NCI-H2171 (cell line): ENCODE measurements at regions not wholly inside any gene's neighbourhood (a gene's known extent, or its start where the extent isn't known, plus 50 kb on each side); places are given as distances from the start of the nearest gene placed in this dataset.

Source experiments
- DNase-seq: peaks from one replicate; lab custom pipeline; 2025; lab: John Stamatoyannopoulos, UW

DNA sequence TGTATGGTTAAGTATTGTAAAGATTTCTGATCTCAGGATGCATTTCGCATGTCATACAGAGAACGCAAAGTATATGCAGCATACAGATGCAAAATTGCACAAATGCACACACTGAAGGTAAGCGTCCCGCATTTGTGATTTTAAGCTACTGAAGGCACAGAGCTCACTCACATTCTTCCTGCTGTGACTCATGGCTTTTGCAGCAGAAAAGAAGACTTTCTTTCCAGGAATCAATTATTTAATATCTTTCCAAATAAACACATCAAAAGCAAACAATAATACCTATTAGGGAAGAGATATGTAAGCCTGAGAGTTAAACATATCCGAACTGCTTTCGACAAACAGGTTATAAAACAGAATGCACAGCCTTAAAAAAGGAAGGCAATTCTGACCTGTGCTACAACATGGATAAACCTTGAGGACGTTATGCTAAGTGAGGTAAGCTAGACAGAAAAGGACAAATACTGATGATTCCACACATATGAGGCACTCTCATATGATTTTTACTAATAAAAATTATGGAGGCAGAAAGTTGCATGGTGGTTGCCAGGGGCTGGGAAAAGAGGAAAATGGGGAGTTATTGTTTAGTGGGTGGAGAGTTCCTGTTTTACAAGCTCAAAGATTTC, 109.0 kb downstream of the TFAP2A start:
- DNase-seq = no peak

DNA sequence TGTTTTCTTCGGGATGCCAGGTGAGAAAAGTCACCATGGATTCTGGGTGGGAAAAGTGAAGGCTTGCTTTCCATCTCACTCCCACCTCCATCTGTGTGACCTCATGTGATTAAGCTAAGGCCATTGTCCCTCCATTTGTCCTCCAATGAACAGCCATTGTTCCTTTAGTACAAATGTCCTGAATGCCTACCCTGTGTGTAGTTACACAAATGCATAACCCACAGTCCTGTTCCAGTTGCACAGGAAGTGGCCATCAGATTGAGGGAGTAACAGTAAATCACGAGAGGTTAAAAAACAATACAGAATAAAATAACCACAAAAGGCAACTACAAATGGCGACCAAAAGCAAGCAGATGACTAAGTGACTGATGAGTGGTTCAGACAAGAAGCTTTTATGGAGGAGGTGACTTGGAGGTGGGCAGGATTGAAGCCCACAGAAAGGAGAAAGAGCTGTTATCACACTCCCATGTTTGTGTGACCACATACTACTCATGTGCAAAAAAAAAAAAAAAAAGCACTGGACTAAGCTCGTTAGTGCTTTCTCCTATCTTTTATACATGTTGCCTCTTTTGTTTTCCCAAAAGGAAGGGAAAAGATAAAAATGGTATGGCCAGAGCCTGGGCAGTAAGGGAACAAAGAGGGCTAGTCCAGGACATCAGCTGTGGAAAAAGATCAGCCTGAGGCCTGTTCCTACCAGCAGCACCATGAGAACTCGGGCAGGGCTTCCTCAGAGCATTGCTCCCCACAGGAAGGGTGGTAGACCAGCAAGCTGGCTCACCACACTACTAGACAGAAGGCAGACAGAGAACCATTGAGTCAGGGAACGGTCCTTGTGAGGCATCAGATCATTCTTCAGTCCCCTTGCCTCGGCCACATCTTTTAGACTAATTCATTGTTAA, 111.0 kb downstream of the TFAP2A start:
- no peak for DNase-seq

DNA sequence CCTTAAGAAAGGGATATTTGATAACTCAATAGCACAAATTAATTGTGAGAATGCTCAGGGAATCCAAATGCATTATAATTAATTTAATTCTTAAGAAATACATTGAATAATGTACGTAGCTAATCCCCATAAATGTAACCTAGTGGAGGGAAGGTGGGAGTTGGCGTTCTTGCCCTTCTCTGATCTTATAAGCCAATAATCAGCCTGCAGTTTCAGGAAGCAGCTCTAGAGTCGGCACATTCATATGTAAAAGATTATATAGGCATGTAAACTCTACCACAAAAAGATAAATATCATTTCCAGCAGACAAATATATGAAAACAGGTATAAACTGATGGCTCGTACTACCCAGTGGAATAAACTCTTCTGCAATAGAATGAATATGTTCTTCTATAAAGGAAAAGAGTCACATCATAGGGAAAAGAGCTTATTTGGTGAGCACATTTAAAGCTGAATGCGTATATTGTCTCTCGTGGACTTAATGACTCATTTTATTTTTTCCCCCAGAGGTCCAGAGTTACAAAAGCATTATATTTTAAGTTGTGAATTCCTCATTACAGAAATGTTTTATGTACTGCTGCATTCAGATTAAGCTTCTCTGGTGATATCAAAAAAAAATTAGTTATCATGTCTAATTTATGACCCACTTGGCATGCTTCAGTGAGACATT, 112.2 kb downstream of the TFAP2A start:
- DNase-seq = no peak

DNA sequence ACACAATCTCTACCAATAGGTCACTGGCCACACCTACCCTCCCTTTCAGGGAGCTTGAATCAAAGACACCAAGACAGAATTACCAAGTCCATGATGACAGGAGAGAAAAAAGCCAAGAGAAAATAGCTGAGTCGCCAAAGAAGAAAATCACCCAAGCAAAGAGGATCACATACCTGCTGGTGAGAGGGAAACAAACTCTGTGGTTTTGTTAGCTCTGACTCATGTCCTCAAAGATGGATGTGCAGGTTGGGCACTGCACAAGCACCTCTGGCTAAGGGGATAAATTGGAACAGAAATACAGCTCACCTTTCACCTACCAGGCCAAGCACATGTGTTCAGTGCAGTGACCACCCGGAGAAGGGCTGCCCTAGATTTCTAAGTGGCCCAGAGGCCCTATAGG, 114.8 kb downstream of the TFAP2A start:
- DNase-seq = no peak

DNA sequence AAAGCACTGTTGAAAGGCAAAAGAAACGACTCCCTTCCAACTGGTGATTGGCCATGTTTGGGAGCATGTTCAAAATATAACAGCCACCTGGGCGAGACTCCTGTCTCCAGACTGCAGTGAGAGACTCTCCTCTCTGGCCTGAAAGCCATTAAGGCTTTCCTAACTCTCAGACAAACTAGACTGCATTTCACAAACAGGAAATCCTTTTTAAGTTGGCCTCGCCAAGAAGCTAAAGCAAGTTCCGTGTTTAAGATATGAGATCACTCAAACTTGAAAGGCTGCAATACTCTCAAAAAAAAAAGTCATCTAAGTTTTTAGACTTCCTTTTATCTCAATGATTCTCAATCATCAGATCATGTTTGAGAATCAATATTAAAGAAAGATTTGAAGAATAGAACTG, 117.0 kb downstream of the TFAP2A start:
- DNase-seq = no peak

DNA sequence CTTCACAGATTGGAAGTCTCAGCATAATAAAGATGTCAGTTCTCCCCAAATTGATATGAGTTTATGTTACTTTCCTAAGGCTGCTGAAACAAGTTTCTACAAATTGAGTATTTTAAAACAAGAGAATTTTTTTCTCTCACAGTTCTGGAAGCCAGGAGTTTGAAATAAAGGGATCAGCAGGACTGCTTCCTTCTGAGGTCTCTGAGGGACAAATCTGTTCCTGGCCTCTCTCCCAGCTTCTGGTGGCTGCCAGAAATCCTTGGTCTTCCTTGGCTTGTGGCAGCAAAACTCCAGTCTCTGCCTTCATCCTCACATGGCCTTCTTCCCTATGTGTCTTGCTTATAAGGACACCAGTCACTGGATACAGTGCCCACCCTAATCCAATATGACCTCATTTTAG, 136.1 kb downstream of the TFAP2A start:
- DNase-seq = no peak

DNA sequence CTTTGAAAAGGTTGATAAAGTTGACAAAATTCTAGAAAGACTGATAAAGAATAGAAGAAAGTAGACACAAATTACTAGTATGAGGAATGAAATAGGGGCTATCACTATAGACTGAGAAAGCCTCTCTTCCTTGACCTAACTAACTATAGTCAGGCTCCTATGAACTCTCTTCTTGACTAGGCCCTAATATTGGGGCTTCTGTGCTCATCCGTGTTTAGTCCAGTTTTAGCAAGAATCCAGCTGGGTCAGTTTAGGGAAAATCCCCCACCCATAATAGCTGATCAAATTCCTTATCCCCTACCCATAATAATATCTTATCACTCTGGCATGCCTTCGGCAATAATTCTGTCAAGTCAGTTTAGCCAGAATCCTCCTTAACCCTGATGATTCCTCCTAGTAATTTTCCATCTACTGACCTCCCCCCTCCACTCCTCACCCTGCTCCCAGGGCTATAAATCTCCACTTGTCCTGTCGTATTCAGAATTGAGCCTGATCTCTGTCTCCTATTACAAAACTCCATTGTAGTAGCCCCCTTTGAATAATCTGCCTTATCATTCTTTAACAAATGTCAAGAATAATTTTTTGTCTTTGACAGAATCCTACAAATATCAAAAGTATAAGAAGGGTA, 138.1 kb downstream of the TFAP2A start:
- no peak for DNase-seq

DNA sequence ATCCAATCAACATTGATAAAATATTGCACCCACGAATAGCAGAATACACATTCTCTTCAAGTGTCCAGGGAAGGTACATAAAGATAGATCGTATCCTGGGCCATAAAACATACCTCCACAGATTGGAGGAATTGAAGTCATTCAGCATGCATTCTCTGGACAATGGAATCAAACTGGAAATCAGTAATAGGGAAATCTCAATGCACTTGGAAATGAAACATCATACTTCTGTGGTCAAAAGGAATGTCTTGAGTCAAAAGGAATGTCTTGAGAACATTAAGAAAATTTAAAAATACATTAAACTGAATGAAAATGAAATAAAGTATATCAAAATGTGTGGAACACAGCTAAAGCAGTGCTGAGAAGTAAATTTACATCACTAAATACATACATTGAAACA, 138.8 kb downstream of the TFAP2A start:
- no peak for DNase-seq

DNA sequence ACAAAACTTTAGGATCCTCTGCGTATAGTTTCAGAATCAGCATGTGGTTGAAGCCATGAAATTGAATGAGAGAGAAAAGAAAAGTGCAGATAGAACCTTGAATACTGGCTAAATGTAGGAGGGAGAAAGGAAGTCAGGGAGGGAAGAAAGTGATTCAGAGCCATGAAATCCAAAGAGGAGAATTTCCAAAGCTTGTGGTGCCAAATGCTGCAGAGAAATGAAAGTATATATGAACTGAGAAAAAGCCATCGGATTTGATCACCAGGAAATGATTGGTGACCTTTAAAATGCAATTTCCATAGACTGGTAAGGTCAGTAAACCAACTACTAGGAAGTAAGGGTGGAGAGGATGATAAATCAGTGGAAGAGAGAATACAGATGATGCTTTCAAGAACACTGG, 142.3 kb downstream of the TFAP2A start:
- DNase-seq = no peak

DNA sequence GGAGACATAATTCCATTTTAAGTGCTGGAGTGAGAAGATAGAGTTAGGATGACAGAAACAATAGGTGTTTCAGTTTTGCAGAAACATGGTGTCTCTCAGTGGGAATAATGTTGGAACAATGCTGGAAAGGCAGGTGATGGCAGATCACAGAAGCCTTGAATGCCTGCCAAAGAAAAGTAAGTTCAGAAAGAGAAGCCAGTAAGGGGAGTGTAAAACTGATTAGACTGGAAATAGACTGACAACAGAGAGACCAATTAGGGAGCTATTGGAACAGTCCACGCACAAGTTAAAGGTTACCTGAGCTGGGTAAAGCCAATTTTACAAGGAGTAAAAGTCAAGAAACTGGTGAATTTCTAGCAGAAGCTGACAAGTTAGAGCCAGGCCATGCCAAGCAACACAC, 142.9 kb downstream of the TFAP2A start:
- DNase-seq = no peak

DNA sequence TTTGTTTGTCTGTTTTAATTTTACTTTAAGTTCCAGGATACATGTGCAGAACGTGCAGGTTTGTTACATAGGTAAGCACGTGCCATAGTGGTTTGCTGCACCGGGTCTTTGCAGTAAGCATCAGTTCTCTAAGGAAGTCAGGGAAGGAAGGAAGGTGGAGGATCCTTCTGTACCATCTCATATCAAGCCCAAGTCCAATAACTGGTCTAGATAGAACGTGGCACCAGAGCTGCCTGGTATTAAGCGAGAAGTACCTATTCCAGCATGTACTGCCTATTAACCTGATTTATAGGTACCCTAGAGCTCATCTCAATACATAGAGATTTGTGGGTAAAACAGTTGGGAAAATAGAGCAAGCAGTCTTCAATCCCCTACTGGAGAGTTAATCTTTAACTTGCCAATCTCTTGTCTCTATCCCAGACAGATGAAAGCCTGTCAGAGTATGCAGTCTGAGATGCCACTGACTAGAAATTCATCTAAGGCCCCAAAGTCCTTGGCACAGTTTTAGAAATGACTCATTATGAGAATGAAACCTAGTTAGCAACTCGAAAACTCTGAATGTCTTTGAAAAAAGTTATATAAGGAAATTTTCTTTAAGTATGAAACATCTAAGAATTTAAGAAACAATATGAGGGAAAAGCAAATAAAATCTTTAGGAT, 144.9 kb downstream of the TFAP2A start:
- no peak for DNase-seq

DNA sequence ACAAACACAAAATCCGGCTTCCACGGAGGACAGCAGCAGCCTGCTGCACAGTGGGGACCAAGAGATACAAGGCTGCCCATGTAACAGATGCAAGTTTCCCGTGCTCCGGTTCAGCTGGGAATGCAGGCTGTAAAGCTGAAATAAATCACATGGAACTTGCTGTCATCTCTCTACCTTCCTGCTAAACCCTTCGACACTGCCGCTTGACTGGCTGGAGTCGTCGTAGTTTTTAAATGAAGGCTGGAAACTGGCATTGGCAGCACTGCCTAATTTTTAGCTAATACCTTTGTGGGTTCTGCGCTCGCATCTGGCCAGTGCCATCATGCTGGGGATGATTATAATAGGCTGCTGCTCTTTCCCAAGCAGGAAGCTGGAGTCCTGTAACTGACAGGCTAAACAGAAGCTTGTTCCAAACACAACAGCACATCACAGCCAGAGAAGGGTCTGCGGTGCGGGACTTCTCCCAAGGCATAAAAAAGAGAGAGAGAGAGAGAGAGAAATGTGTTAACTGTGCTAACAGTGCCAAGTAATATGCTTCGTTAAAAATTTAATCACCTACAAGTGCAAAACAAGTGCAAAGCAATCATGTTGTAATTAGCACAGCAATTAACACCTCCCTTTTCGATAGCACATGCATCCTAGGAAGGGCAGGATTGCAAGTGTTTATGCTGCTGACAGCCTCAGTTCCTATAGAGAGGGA, 146.1 kb downstream of the TFAP2A start:
- DNase-seq = no peak

DNA sequence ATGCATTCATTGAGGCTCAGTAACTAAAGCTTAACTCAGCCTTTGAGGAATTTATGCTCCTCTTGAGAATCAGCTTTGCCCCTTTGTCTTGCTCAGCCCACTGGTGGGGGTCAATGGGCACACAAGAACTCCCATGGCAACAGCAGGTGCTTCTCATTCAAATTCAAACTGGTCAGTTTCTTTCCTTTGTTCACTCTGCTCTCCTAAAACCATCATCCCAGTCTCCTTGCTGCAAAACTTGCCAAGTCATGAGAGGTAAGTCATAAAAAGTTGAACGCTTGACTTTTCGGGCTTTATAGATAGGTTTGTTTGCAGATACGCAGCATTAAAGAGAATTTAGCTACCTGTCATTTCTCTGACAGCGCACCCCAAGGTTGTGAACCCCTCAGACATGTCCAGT, 146.8 kb downstream of the TFAP2A start:
- no peak for DNase-seq

DNA sequence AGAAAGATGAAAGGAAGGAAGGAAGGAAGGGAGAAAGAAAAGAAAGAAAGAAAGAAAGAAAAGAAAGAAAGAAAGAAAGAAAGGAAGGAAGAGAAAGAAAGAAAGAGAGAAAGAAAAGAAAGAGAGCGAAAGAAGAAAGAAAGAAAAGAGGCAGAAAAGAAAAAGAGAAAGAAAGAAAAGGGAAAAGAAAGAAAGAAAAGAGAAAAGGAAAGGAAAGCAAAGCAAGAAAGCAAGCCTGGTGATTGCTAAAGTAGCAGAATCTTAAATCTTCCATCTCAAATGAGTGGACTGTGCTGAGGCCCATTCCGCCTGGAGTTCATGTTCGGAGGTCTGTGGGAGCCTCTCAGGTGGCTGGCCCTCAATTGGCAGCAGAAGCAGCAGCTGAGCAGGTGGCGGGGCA, 148.4 kb downstream of the TFAP2A start:
- DNase-seq = no peak

DNA sequence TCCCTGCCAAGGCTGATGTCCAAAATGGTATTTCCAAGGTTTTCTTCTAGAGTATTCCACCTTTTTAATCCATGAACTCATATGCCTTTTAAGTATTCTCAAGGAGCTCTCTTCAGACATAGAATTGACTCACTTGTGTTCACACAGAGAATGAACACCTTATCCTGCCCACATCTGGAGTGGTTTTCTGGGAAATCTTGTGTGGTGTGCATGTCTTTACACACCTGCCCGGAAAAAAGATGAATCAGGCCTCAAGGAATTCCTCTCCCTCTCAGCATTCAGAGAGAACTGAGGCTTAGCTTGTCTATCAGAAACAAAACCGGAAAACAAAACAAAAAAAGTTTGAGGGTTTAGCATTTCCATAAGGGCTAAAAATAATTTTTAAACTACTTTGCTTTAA, 148.8 kb downstream of the TFAP2A start:
- no peak for DNase-seq

DNA sequence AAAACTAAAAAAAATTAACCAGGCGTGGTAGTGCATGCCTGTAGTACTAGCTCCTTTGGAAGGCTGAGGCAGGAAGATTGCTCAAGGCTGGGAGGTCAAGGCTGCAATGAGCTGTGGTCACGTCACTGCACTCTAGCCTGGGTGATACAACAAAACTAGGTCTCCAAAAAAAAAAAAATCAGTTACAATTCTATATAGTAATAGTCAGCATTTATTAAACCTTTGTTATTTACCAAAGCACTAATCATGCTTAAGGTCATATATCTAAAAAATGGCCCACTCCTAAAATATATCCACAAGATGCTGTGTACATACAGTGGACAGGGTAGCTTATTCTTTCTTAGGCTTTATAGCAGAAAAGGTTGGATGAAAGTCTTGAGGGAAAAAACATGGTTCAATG, 152.4 kb downstream of the TFAP2A start:
- DNase-seq = no peak

DNA sequence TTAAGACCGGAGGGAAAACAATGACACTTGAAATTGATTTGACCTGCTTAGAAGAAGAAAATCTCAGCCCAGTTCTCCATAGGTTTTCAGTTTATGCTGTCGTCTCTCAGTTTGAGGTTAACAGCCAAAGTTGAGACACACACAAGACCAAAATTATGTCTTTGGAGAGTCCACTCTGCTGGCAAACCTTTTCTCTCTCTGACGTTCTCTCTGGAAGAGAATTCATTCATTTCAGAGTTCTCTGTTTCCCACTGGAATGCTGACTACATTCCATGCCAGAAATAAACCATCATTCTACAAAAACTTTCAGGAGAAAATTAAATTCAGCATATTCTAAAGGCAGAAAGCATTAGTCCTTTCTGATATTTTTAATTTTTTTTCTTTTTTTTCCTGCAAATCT, 155.2 kb downstream of the TFAP2A start:
- DNase-seq = no peak

DNA sequence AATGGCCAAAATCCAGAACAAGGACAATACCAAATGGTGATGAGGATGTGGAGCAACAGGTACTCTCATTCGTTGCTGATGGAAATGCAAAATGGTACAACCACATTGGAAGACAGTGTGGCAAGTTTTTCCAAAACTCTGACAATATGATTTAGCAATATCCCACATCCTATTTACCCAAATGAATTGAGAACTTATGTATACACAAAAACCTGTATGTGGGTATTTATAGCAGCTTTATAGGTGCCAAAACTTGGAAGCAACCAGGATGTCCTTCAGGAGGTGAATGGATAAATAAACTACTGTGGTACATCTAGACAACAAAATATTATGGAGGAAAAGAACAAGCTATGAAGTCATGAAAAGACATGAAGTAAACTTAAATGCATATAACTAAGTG, 156.5 kb downstream of the TFAP2A start:
- DNase-seq = no peak

DNA sequence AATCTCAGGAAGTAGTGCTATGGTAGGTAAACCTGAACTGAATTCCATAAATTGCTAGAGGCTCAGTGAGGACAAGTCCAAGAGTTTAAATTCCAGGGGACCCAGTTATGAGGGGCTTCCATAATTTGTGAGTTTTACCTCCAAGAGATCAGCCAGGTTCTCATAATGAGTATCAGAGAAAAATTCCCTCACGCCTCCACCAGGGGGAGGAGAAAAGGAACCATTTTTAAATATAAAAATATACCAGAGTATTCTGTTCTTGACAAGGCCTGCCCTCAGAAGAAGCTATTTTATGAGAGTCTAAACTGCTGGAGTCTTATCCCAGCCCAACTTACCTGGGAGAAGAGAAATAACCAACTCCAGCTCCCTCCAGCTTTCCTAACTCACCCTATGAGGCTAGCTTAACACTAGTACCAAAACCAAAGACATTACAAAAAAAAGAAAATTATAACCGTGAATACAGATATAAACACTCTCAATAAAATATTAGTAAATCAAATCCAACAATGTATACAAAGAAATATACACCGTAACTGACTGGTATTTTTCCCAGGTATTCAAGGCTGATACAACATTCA, 158.7 kb downstream of the TFAP2A start:
- DNase-seq = no peak

DNA sequence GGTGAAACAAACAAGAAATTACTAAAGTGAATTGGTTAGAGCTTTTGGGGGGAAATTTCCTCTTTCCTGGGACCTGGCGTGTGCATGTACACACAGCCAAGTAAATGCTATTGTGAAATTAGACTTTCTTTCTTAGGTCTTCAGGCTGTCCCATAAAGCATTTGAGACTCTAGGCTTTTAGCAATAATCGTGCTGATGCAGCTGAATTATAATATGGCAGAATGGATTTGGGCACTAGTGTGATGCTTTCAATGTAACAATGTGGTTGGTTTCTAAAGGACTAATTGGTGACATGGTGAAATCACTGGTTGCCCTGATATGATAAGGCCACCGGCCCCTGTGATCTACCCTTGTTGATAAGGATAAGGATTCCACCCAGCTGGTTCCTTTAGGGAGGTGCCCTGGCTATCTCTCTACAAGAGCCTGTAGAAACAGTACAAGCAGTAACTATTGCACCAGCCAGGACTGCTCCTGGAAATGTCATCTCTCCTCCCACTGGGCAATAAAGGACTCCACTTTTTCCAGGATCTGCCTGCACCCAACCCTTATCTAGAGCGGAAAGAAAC, 164.1 kb downstream of the TFAP2A start:
- no peak for DNase-seq

DNA sequence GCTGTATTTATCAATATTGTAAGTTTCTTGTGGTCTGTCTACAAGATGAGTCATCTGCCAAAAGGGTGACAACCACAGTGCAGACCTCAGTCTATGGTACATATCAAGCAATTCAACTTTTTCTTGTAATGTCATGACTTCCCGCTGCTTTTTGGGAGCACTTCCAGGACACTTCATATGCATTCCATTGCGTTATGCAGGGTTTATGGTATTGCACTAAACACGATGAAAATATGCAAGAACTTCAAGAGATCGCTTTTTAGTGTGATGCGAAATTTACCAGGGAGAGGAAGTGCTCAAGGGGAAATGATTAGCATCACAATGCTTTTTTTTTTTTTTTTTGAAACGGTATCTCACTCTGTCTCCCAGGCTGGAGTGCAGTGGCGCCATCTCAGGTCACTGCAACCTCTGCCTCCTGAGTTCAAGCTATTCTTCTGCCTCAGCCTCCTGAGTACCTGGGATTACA, 166.5 kb downstream of the TFAP2A start:
- DNase-seq = no peak
